H1 (cell line): ENCODE measurements at regions not wholly inside any gene's neighbourhood (a gene's known extent, or its start where the extent isn't known, plus 50 kb on each side); places are given as distances from the start of the nearest gene placed in this dataset.

Source experiments
- CTCF ChIA-PET: fragments of 300-600 bp; sonication (Branson Sonifier 250); formaldehyde crosslinking; loops from one replicate; lab custom pipeline; 2021; ENCODE audit not compliant: partially characterized antibody; lab: Charles Lee
- POLR2A ChIA-PET: fragments of 300-600 bp; sonication (Branson Sonifier 250); formaldehyde crosslinking; loops from one replicate; lab custom pipeline; 2021; ENCODE audit warnings: inconsistent platforms; ENCODE audit not compliant: partially characterized antibody; lab: Charles Lee
- DNase-seq, 2 experiments: peaks; one replicate each; pipeline versions ENCODE4 v3.0.0 to v3.0.0-alpha.2; 2010 to 2022; ENCODE audit warnings: low spot score in 2 of 2, low read depth in 1 of 2, mixed read lengths in 1 of 2
- FAIRE-seq: peaks from 2 replicates; lab custom pipeline; 2011; peaks lifted over from hg19 to GRCh38; lab: Jason Lieb, UNC
- H2AFZ ChIP-seq: 2 replicates; pipeline ENCODE4 v1.8.1; 2012; ENCODE audit warnings: low read length, inconsistent platforms
- H2AK5ac ChIP-seq: 2 replicates; pipeline ENCODE4 v1.6.1; 2013; ENCODE audit warnings: low read depth, low read length
- H2BK120ac ChIP-seq: replicated peaks from 2 replicates; pipeline ENCODE3; 2013; ENCODE audit warnings: low read depth, low read length, inconsistent platforms
- H2BK12ac ChIP-seq: 2 replicates; pipeline ENCODE4 v1.6.1; 2013; ENCODE audit warnings: low read depth, low read length
- H2BK15ac ChIP-seq: 2 replicates; pipeline ENCODE4 v1.6.1; 2013; ENCODE audit warnings: low read length
- H2BK20ac ChIP-seq: 2 replicates; pipeline ENCODE4 v1.6.1; 2013; ENCODE audit warnings: low read length
- H2BK5ac ChIP-seq: 2 replicates; pipeline ENCODE4 v1.6.1; 2013; ENCODE audit warnings: low read depth, low read length
- H3K14ac ChIP-seq: 2 replicates; pipeline ENCODE4 v1.6.1; 2013; ENCODE audit warnings: inconsistent platforms; ENCODE audit not compliant: insufficient read length
- H3K18ac ChIP-seq: 2 replicates; pipeline ENCODE4 v1.6.1; 2013; ENCODE audit warnings: low read length; ENCODE audit errors: extremely low read depth
- H3K23ac ChIP-seq: 2 replicates; pipeline ENCODE4 v1.6.1; 2013; ENCODE audit warnings: inconsistent platforms; ENCODE audit not compliant: insufficient read length
- H3K23me2 ChIP-seq: 2 replicates; pipeline ENCODE4 v1.6.1; 2013; ENCODE audit warnings: low read depth, low read length
- H3K27ac ChIP-seq: 2 replicates; pipeline ENCODE4 v1.6.1; 2011; ENCODE audit warnings: low read depth, low read length, inconsistent platforms
- H3K27me3 ChIP-seq, 4 experiments: replicated peaks in 1 of 4; 1 replicate in 1 of 4; 2 replicates in 3 of 4; pipeline versions ENCODE4 v1.6.1 to v1.8.1; 2011 to 2013; ENCODE audit warnings: low read length in 3 of 4, mild to moderate bottlenecking in 3 of 4, inconsistent platforms in 2 of 4, mixed read lengths in 2 of 4, moderate library complexity in 1 of 4; ENCODE audit not compliant: control insufficient read depth in 3 of 4, insufficient read depth in 3 of 4; ENCODE audit errors: extremely low read depth in 1 of 4
- H3K36me3 ChIP-seq, 4 experiments: 2 replicates each; pipeline versions ENCODE4 v1.6.1 to v1.8.1; 2011 to 2013; ENCODE audit warnings: mild to moderate bottlenecking in 4 of 4, low read length in 3 of 4, moderate library complexity in 2 of 4, control low read depth in 1 of 4, inconsistent platforms in 1 of 4; ENCODE audit not compliant: insufficient read depth in 4 of 4, control insufficient read depth in 2 of 4
- H3K4ac ChIP-seq: replicated peaks from 2 replicates; pipeline ENCODE3; 2013; ENCODE audit warnings: low read length, low read depth, mixed read lengths, inconsistent platforms; ENCODE audit not compliant: insufficient read length
- H3K4me1 ChIP-seq, 4 experiments: replicated peaks in 1 of 4; 1 replicate in 1 of 4; 2 replicates in 3 of 4; pipeline versions ENCODE4 v1.6.1 to v1.8.1; 2011 to 2013; ENCODE audit warnings: low read length in 3 of 4, inconsistent platforms in 2 of 4, mixed read lengths in 1 of 4; ENCODE audit not compliant: insufficient read depth in 4 of 4, control insufficient read depth in 3 of 4
- H3K4me2 ChIP-seq, 2 experiments: 2 replicates each; pipeline versions ENCODE4 v1.6.1 to v1.8.1; 2011 to 2013; ENCODE audit warnings: low read depth in 2 of 2, low read length in 2 of 2, control low read depth in 1 of 2, inconsistent platforms in 1 of 2, mild to moderate bottlenecking in 1 of 2; ENCODE audit not compliant: insufficient read depth in 1 of 2
- H3K4me3 ChIP-seq, 4 experiments: fragments of 200-600, 300-600 bp in 1 of 4; sonication (generic), shearing (Covaris generic), sonication (Bioruptor Twin) in 1 of 4; 2 replicates each; pipeline versions ENCODE4 v1.5.1 to v1.8.1; 2011 to 2016; ENCODE audit warnings: low read length in 4 of 4, low read depth in 3 of 4, control low read depth in 2 of 4, inconsistent platforms in 2 of 4, mild to moderate bottlenecking in 2 of 4, mixed read lengths in 1 of 4, moderate library complexity in 1 of 4; ENCODE audit not compliant: insufficient read depth in 2 of 4; ENCODE audit errors: extremely low read depth in 1 of 4
- H3K56ac ChIP-seq: replicated peaks from 2 replicates; pipeline ENCODE3; 2013; ENCODE audit warnings: low read depth, mild to moderate bottlenecking, mixed read lengths, low read length, inconsistent platforms; ENCODE audit not compliant: insufficient read length
- H3K79me1 ChIP-seq: 2 replicates; pipeline ENCODE4 v1.6.1; 2013; ENCODE audit warnings: low read depth, low read length, control low read depth
- H3K79me2 ChIP-seq, 2 experiments: 2 replicates each; pipeline versions ENCODE4 v1.6.1 to v1.8.1; 2012 to 2013; ENCODE audit warnings: low read length in 2 of 2, mild to moderate bottlenecking in 2 of 2, inconsistent platforms in 1 of 2; ENCODE audit not compliant: insufficient read depth in 2 of 2, control insufficient read depth in 1 of 2
- H3K9ac ChIP-seq, 4 experiments: replicated peaks in 1 of 4; 1 replicate in 1 of 4; 2 replicates in 3 of 4; pipeline versions ENCODE4 v1.6.1 to v1.8.1; 2011 to 2013; ENCODE audit warnings: low read depth in 3 of 4, low read length in 3 of 4, control low read depth in 2 of 4, mild to moderate bottlenecking in 2 of 4, moderate library complexity in 2 of 4, inconsistent platforms in 1 of 4; ENCODE audit errors: extremely low read depth in 1 of 4
- H3K9me3 ChIP-seq, 2 experiments: 2 replicates each; pipeline versions ENCODE4 v1.6.1 to v1.8.1; 2012 to 2013; ENCODE audit warnings: mild to moderate bottlenecking in 2 of 2, moderate library complexity in 2 of 2, control low read depth in 1 of 2, inconsistent platforms in 1 of 2, low read depth in 1 of 2, low read length in 1 of 2, mixed read lengths in 1 of 2; ENCODE audit not compliant: insufficient read depth in 2 of 2
- H4K20me1 ChIP-seq, 2 experiments: replicated peaks in 1 of 2; 2 replicates each; pipeline versions ENCODE3 to v1.8.1; 2011 to 2013; ENCODE audit warnings: inconsistent platforms in 2 of 2, low read length in 2 of 2, mild to moderate bottlenecking in 1 of 2; ENCODE audit not compliant: insufficient read depth in 2 of 2, control insufficient read depth in 1 of 2
- H4K5ac ChIP-seq: 2 replicates; pipeline ENCODE4 v1.6.1; 2013; ENCODE audit warnings: low read length, low read depth, mixed read lengths, inconsistent platforms; ENCODE audit not compliant: insufficient read length
- H4K8ac ChIP-seq: 2 replicates; pipeline ENCODE4 v1.8.0; 2013; ENCODE audit warnings: mild to moderate bottlenecking, moderate library complexity, low read length, inconsistent platforms; ENCODE audit not compliant: insufficient read depth; ENCODE audit errors: extremely low read depth
- H4K91ac ChIP-seq: replicated peaks from 2 replicates; pipeline ENCODE3; 2013; ENCODE audit warnings: low read length, mixed read lengths, inconsistent platforms; ENCODE audit not compliant: insufficient read length
- BACH1 ChIP-seq: IDR thresholded peaks from 2 replicates; pipeline ENCODE4 v1.6.1; 2012; ENCODE audit warnings: low read length, improper control_type of control experiment
- CTCF ChIP-seq, 3 experiments: IDR thresholded peaks; 1 replicate in 2 of 3; 2 replicates in 1 of 3; pipeline versions ENCODE4 v1.5.1 to v1.6.1; 2011; ENCODE audit warnings: low read length in 3 of 3, mild to moderate bottlenecking in 3 of 3, inconsistent platforms in 2 of 3, low read depth in 1 of 3, moderate library complexity in 1 of 3; ENCODE audit not compliant: insufficient read depth in 1 of 3; ENCODE audit errors: control extremely low read depth in 1 of 3
- RAD21 ChIP-seq, 2 experiments: IDR thresholded peaks in 1 of 2; conservative IDR thresholded peaks in 1 of 2; 2 replicates each; pipeline ENCODE4 v1.6.1; 2011; ENCODE audit warnings: low read depth in 2 of 2, low read length in 2 of 2, improper control_type of control experiment in 1 of 2, inconsistent platforms in 1 of 2, mild to moderate bottlenecking in 1 of 2, moderate library complexity in 1 of 2
- RNF2 ChIP-seq: fragments of 200-900, 300-1000 bp; sonication (generic); IDR thresholded peaks from 2 replicates; pipeline ENCODE4 v1.7.1; 2016; ENCODE audit warnings: borderline replicate concordance, low read depth, mild to moderate bottlenecking, antibody characterized with exemption, low read length; ENCODE audit not compliant: poor library complexity, severe bottlenecking; ENCODE audit errors: missing control alignments
- SP2 ChIP-seq: IDR thresholded peaks from 2 replicates; pipeline ENCODE4 v1.6.1; 2012; ENCODE audit warnings: mild to moderate bottlenecking, low read length, inconsistent platforms
- WGBS, 2 experiments: shearing (Covaris generic) in 1 of 2; methylation state at CpG; one replicate each; pipeline versions ENCODE4 v1.1.6 to v1.1.7; 2013 to 2015; ENCODE audit warnings: low lambda C conversion rate in 2 of 2, mixed read lengths in 2 of 2, inconsistent platforms in 1 of 2, low coverage in 1 of 2, missing lambda C conversion rate in 1 of 2; ENCODE audit not compliant: insufficient replicate concordance in 2 of 2, insufficient coverage in 1 of 2, insufficient read length in 1 of 2; ENCODE audit errors: extremely low coverage in 1 of 2, missing lambda C conversion rate in 1 of 2; 5-methylcytosine and 5-hydroxymethylcytosine counted together

- no peaks in the 10 kb centered on the region for H3K27me3 ChIP-seq
- no peak overlapping the region for H2BK15ac ChIP-seq
- H3K27ac ChIP-seq: no peak overlapping the region
- no peak overlapping the region for H2BK20ac ChIP-seq
- no peak overlapping the region for H3K4me2 ChIP-seq
- WGBS, 2 experiments: 28% methylated on average over 3 of the region's 3 CpGs; no CpG with 5 or more reads in 1 of the 2 experiments
- no peak overlapping the region for H3K14ac ChIP-seq
- FAIRE-seq: peak; percentile 87
- H3K36me3 ChIP-seq: no peaks in the 10 kb centered on the region
- H2AK5ac ChIP-seq: no peak overlapping the region
- no peaks in the 10 kb centered on the region; the same call in 1 of the 2 replicates for H3K23me2 ChIP-seq
- no peaks in the 10 kb centered on the region for H3K79me2 ChIP-seq
- H3K4me3 ChIP-seq: no peak overlapping the region
- H3K4ac ChIP-seq: no peak overlapping the region
- no peaks in the 10 kb centered on the region for H4K20me1 ChIP-seq
- H2BK120ac ChIP-seq: no peak overlapping the region
- no peak overlapping the region for H2AFZ ChIP-seq
- H3K56ac ChIP-seq: no peak overlapping the region
- no peak overlapping the region for H2BK12ac ChIP-seq
- H4K8ac ChIP-seq: no peak overlapping the region
- H2BK5ac ChIP-seq: no peak overlapping the region
- H3K4me1 ChIP-seq: no peaks in the 10 kb centered on the region
- no peak overlapping the region for H4K5ac ChIP-seq
- H3K9ac ChIP-seq: no peak overlapping the region
- TF ChIP-seq RAD21 (IDR thresholded peaks at IDR 0.05 in 1 of 2, conservative IDR thresholded peaks at IDR 0.05 in 1 of 2; ENCODE audit: low read depth in 2 of 2, low read length in 2 of 2): peak; percentile 87 to 88
- peak in 2 of 3 experiments; percentile 74 to 80; a peak in 3 of 4 replicates for TF ChIP-seq CTCF (IDR thresholded peaks at IDR 0.05; ENCODE audit: control extremely low read depth in 1 of 3, insufficient read depth in 1 of 3, low read depth in 1 of 3, low read length in 3 of 3)
- peak; percentile 49 for TF ChIP-seq BACH1
- no peak for TF ChIP-seq SP2
- TF ChIP-seq RNF2: no peak
- no peaks in the 10 kb centered on the region for H3K79me1 ChIP-seq
- no peak overlapping the region for H4K91ac ChIP-seq
- H3K9me3 ChIP-seq: no peaks in the 10 kb centered on the region
- CTCF ChIA-PET: interaction anchor here (0.7 to 2.0 kb wide), 25 partner anchors 9 to 727 kb away, joined by 3 to 10 read pairs (median 3); no protein-coding TSS in a partner anchor
- no peak overlapping the region for H3K23ac ChIP-seq
- POLR2A ChIA-PET: no interaction called here
- DNase-seq: peak in 1 of 2 experiments; percentile 57
- H3K18ac ChIP-seq: no peak overlapping the region
Observed at GRCh38 chr7:18345641-18346234, 149.8 kb upstream of the HDAC9 start.
